ENCODE measurements at regions not wholly inside any gene's neighbourhood (a gene's known extent, or its start where the extent isn't known, plus 50 kb on each side); places are given as distances from the start of the nearest gene placed in this dataset.

DNA sequence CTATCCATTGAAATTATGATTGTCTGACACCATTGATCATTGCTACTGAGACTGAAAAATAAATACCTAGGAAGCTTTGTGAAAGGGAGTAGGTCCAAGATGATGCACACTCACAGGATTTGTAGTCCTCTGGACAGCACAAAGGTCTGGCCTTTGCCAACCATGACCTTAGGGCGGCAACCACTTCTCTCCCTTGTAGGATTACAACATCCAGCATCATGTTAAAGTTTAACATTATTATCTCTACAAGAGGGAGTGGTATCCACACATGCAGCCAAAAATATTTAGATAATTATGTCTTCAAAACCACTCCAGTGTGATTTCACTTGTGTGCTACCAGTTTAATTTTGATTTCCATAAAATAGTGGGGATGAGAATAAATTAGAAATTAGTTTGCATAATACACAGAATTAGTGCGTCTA, 51.1 kb upstream of the NHSL1 start:
- no peak overlapping the region for H3K4me3 ChIP-seq (replicated peaks; ENCODE audit: low read depth, low read length)
- DNase-seq (ENCODE audit: extremely low read depth, insufficient read length) = no peak
- H3K27me3 ChIP-seq (replicated peaks; ENCODE audit: control insufficient read depth, insufficient read depth, low read length) = no peaks in the 10 kb centered on the region; the same call in 1 of the 2 replicates
- TF ChIP-seq, protein P1, sequence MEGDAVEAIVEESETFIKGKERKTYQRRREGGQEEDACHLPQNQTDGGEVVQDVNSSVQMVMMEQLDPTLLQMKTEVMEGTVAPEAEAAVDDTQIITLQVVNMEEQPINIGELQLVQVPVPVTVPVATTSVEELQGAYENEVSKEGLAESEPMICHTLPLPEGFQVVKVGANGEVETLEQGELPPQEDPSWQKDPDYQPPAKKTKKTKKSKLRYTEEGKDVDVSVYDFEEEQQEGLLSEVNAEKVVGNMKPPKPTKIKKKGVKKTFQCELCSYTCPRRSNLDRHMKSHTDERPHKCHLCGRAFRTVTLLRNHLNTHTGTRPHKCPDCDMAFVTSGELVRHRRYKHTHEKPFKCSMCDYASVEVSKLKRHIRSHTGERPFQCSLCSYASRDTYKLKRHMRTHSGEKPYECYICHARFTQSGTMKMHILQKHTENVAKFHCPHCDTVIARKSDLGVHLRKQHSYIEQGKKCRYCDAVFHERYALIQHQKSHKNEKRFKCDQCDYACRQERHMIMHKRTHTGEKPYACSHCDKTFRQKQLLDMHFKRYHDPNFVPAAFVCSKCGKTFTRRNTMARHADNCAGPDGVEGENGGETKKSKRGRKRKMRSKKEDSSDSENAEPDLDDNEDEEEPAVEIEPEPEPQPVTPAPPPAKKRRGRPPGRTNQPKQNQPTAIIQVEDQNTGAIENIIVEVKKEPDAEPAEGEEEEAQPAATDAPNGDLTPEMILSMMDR (IDR thresholded peaks at IDR 0.05; ENCODE audit: insufficient read depth, low read length, poor library complexity, severe bottlenecking) = no peak
- H3K36me3 ChIP-seq (ENCODE audit: control insufficient read depth, insufficient read depth, low read length) = no peaks in the 10 kb centered on the region

DNA sequence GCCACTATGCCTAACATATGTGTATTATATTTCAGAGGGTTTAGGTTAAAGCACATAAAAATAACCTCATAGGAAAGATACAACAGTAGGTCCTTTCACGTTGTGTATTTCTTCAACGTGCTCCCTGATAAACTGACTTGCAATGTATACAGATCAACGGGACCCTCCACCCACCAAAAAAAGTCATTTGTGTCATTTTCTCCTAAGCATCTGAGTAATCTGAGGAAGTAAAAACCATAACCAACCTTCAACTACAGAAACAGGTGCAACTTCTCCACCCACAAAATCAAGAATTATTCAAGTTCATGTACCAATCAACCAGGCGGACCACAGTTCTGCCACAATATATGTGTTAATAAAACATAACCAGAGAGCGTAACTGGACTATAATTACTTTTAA, 54.9 kb upstream of the NHSL1 start:
- no peaks in the 10 kb centered on the region for H3K27me3 ChIP-seq (replicated peaks; ENCODE audit: control insufficient read depth, insufficient read depth, low read length)
- no peak overlapping the region for H3K4me3 ChIP-seq (replicated peaks; ENCODE audit: low read depth, low read length)
- no peaks in the 10 kb centered on the region for H3K36me3 ChIP-seq (ENCODE audit: control insufficient read depth, insufficient read depth, low read length)
- DNase-seq (ENCODE audit: extremely low read depth, insufficient read length) = no peak
- TF ChIP-seq, protein P1 (IDR thresholded peaks at IDR 0.05; ENCODE audit: insufficient read depth, low read length, poor library complexity, severe bottlenecking) = no peak

DNA sequence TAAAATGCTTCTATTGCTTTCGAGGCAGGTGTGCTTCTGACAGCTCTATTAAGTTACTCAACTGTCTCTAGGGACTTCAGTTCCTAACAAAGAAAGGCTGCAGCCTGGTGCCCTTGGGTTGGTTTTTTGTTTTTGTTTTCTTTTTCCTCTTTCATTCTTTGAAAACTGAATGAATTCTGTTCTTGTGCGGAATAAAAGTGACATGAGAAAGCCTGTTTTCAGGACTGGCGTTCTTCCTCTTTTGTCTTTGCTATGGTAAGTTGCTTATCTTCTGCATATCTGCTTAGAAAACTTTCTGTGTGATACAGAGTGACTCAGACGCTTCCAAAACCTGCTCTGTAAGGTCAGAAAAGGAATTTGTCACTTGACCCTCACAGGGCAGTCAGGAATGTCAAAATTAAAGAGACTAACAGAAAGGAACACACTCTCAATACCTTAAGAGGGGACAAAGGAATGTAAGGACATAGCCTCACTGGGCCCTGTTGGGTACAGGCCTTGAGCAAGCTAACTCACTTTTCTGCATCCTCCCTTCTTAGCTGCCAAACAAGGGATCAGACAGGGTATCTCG, 56.2 kb upstream of the NHSL1 start:
- Histone ChIP-seq H3K27me3 (replicated peaks; ENCODE audit: control insufficient read depth, insufficient read depth, low read length) (no peaks in the 10 kb centered on the region), H3K4me3 (replicated peaks; ENCODE audit: low read depth, low read length) (no peak overlapping the region), H3K36me3 (ENCODE audit: control insufficient read depth, insufficient read depth, low read length) (no peaks in the 10 kb centered on the region)
- no peak for DNase-seq (ENCODE audit: extremely low read depth, insufficient read length)
- TF ChIP-seq, protein P1 (IDR thresholded peaks at IDR 0.05; ENCODE audit: insufficient read depth, low read length, poor library complexity, severe bottlenecking) = no peak

DNA sequence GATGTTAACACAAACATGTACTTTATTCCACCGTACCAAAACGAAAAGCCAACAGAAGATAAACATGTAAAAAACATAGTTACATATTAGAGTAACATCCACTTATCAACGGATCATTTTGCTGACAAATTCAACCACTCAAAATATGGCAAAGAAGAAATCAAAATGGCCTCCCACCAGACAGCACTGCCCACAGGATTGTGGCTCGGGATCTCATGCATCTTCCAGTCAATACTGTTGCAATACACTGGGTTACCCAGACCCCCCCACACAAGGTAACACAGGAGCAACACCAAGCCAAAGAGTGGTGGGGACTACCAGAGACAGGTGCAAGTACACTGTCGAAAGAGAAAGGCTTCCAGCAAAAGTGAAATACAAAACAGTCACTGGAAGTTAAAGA, 57.9 kb upstream of the NHSL1 start:
- DNase-seq (ENCODE audit: extremely low read depth, insufficient read length) = no peak
- no peaks in the 10 kb centered on the region for H3K36me3 ChIP-seq (ENCODE audit: control insufficient read depth, insufficient read depth, low read length)
- no peaks in the 10 kb centered on the region for H3K27me3 ChIP-seq (replicated peaks; ENCODE audit: control insufficient read depth, insufficient read depth, low read length)
- TF ChIP-seq, protein P1 (IDR thresholded peaks at IDR 0.05; ENCODE audit: insufficient read depth, low read length, poor library complexity, severe bottlenecking) = no peak
- H3K4me3 ChIP-seq (replicated peaks; ENCODE audit: low read depth, low read length) = no peak overlapping the region

DNA sequence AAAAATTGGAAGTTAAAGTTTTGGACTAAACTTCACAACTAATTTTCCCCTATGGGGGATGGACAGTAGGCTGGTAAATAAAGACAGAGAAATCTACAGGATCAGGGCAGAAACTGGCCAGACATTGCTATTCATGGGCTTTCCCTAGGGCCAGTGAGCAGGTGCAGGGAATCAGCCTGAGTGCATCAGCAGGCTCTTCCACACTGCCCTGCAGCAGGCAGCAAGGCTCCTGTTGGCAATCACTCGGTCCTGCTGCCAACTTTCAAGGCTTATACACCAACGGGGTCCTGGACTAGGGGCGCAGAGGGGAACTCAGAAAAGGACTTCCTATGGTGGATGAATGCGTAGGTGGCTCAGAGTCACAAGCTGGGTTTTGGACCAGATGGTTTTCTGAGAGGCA, 59.8 kb upstream of the NHSL1 start:
- Histone ChIP-seq H3K36me3 (ENCODE audit: control insufficient read depth, insufficient read depth, low read length) (no peaks in the 10 kb centered on the region), H3K4me3 (replicated peaks; ENCODE audit: low read depth, low read length) (no peak overlapping the region), H3K27me3 (replicated peaks; ENCODE audit: control insufficient read depth, insufficient read depth, low read length) (no peaks in the 10 kb centered on the region)
- TF ChIP-seq, protein P1 (IDR thresholded peaks at IDR 0.05; ENCODE audit: insufficient read depth, low read length, poor library complexity, severe bottlenecking) = no peak
- no peak for DNase-seq (ENCODE audit: extremely low read depth, insufficient read length)

All from GM06990 (cell line).